GM23338 (cell line): ENCODE measurements at regions not wholly inside any gene's neighbourhood (a gene's known extent, or its start where the extent isn't known, plus 50 kb on each side); places are given as distances from the start of the nearest gene placed in this dataset.

ENCODE experiments used
- CTCF ChIP-seq, 2 experiments: fragments of 200-600 bp in 1 of 2; sonication (generic) in 1 of 2; conservative IDR thresholded peaks; 2 replicates each; pipeline versions ENCODE4 v1.5.1 to v1.6.1; 2016 to 2017; ENCODE audit warnings: antibody characterized with exemption in 2 of 2, low read depth in 2 of 2, mild to moderate bottlenecking in 2 of 2, moderate library complexity in 1 of 2
- JUNB ChIP-seq: IDR thresholded peaks from one replicate; pipeline ENCODE4 v1.6.1; 2016; ENCODE audit warnings: antibody characterized with exemption; ENCODE audit not compliant: unreplicated experiment
- REST ChIP-seq: IDR thresholded peaks from one replicate; pipeline ENCODE4 v1.6.1; 2018; ENCODE audit warnings: antibody characterized with exemption; ENCODE audit not compliant: unreplicated experiment

- TF ChIP-seq REST (no peak), CTCF (conservative IDR thresholded peaks at IDR 0.05; ENCODE audit: low read depth in 2 of 2) (no peak), JUNB (no peak)
Observed at GRCh38 chr5:176184608-176185132, 53.6 kb upstream of the SIMC1 start.
